A673 (cell line): ENCODE measurements at regions not wholly inside any gene's neighbourhood (a gene's known extent, or its start where the extent isn't known, plus 50 kb on each side); places are given as distances from the start of the nearest gene placed in this dataset.

Source experiments
- BruUV-seq: library from RNA; stranded (reverse); fragments of 400-500 nt; replicated peaks from 2 replicates; lab custom pipeline; 2021; lab: Mats Ljungman, UMichigan
- CTCF ChIA-PET: fragments of 300-600 bp; sonication (Branson Sonifier 250); formaldehyde crosslinking; loops from one replicate; lab custom pipeline; 2022; ENCODE audit warnings: antibody characterized with exemption; lab: Charles Lee
- POLR2A ChIA-PET: fragments of 300-600 bp; sonication (Branson Sonifier 250); formaldehyde crosslinking; loops from one replicate; lab custom pipeline; 2022; ENCODE audit warnings: antibody characterized with exemption; ENCODE audit not compliant: low non-redundant PET; lab: Charles Lee
- DNase-seq: peaks from one replicate; pipeline ENCODE4 v3.0.0-alpha.2; 2015; ENCODE audit warnings: low spot score
- H3K27ac ChIP-seq: fragments of 200-600 bp; sonication (generic); 2 replicates; pipeline ENCODE4 v1.5.1; 2016; ENCODE audit warnings: mixed run types, low read depth, mild to moderate bottlenecking, mixed read lengths, antibody characterized with exemption, low read length; ENCODE audit not compliant: poor library complexity, severe bottlenecking
- H3K27me3 ChIP-seq: fragments of 200-600 bp; sonication (generic); replicated peaks from 2 replicates; pipeline ENCODE4 v1.6.1; 2017; ENCODE audit warnings: mixed run types, low read depth, mild to moderate bottlenecking, mixed read lengths, antibody characterized with exemption, low read length; ENCODE audit not compliant: insufficient read depth, poor library complexity
- H3K36me3 ChIP-seq: fragments of 200-600 bp; sonication (generic); 2 replicates; pipeline ENCODE4 v1.6.1; 2016; ENCODE audit warnings: mixed run types, mild to moderate bottlenecking, mixed read lengths, antibody characterized with exemption, low read length; ENCODE audit not compliant: insufficient read depth, poor library complexity, severe bottlenecking
- H3K4me1 ChIP-seq: fragments of 200-600 bp; sonication (generic); 2 replicates; pipeline ENCODE4 v1.6.1; 2017; ENCODE audit warnings: mixed run types, mild to moderate bottlenecking, mixed read lengths, antibody characterized with exemption, low read length; ENCODE audit not compliant: insufficient read depth, poor library complexity, severe bottlenecking
- H3K4me3 ChIP-seq: fragments of 200-600 bp; sonication (generic); 2 replicates; pipeline ENCODE4 v1.5.1; 2016; ENCODE audit warnings: low read depth, mixed run types, mild to moderate bottlenecking, mixed read lengths, low read length; ENCODE audit not compliant: poor library complexity, severe bottlenecking
- H3K9me3 ChIP-seq: fragments of 200-600 bp; sonication (generic); 2 replicates; pipeline ENCODE4 v1.6.1; 2016; ENCODE audit warnings: mixed run types, low read depth, mild to moderate bottlenecking, mixed read lengths, antibody characterized with exemption, low read length; ENCODE audit not compliant: poor library complexity, severe bottlenecking
- CTCF ChIP-seq: fragments of 300-800, 200-600 bp; sonication (generic); conservative IDR thresholded peaks from 2 replicates; pipeline ENCODE4 v1.5.1; 2017; ENCODE audit warnings: low read depth, mild to moderate bottlenecking, antibody characterized with exemption, low read length, moderate library complexity, mixed read lengths
- EZH2 ChIP-seq: fragments of 200-600 bp; sonication (generic); IDR thresholded peaks from 2 replicates; pipeline ENCODE4 v1.6.1; 2017; ENCODE audit warnings: borderline replicate concordance, low read depth, mild to moderate bottlenecking, mixed read lengths, antibody characterized with exemption, low read length; ENCODE audit not compliant: poor library complexity, severe bottlenecking
- intact Hi-C: fragments of 100-400 bp; cut with micrococcal nuclease; formaldehyde crosslinking; loops from one replicate; pipeline ENCODE4 v1.10.0; 2022; ENCODE audit not compliant: unreplicated experiment

- H3K36me3 ChIP-seq = no peaks in the 10 kb centered on the region
- CTCF ChIA-PET = no interaction called here
- intact Hi-C loops = no loop called here
Measured at GRCh38 chr15:97691799-97692198, 268.7 kb upstream of the ARRDC4 start.

GRCh38 chr15:97692301-97693015 lies 268.0 kb upstream of the ARRDC4 start:
- intact Hi-C loops = no loop called here
- H3K36me3 ChIP-seq = no peaks in the 10 kb centered on the region
- no peak overlapping the region for H3K27ac ChIP-seq
- no peaks in the 10 kb centered on the region for H3K4me1 ChIP-seq
- peak; percentile 58 for DNase-seq
- H3K27me3 ChIP-seq = peaks cover 8% of the 10 kb centered on the region
- BruUV-seq = no TSS peak
- ChIA-PET POLR2A (no interaction called here), CTCF (no interaction called here)
- TF ChIP-seq CTCF (no peak), EZH2 (no peak)
- no peak overlapping the region for H3K4me3 ChIP-seq
- H3K9me3 ChIP-seq = no peaks in the 10 kb centered on the region

More at GRCh38 chr15:97691799-97692198, 268.7 kb upstream of the ARRDC4 start:
- H3K9me3 ChIP-seq = no peaks in the 10 kb centered on the region
- no peak for DNase-seq
- no TSS peak for BruUV-seq
- H3K27ac ChIP-seq = no peak overlapping the region
- TF ChIP-seq CTCF = no peak
- TF ChIP-seq EZH2 = no peak
- no peak overlapping the region for H3K4me3 ChIP-seq
- POLR2A ChIA-PET = no interaction called here
- H3K4me1 ChIP-seq = no peaks in the 10 kb centered on the region
- H3K27me3 ChIP-seq = peaks cover 11% of the 10 kb centered on the region

DNA sequence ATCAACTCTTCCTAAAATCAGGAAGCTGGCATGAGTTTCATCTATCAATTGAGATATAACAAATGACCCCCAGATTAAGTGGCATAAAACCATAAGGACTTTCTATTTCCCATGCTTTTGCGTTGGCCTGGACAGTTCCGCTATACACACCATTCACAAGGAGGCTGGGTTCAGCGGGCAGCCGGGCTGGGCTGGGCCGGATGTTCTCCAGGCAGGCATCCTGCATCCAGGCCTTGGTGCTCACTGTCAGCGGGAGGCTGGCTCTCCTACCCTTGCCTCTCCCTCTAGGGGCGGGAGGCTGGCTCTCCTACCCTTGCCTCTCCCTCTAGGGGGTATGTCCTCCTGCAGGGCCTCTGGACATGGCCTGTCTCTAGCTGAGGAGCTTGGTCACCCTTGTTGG lies 266.0 kb upstream of the ARRDC4 start:
- Histone ChIP-seq H3K36me3 (no peaks in the 10 kb centered on the region), H3K9me3 (no peaks in the 10 kb centered on the region), H3K27me3 (no peaks in the 10 kb centered on the region), H3K4me1 (no peaks in the 10 kb centered on the region), H3K4me3 (no peak overlapping the region), H3K27ac (no peak overlapping the region)
- POLR2A ChIA-PET = no interaction called here
- no TSS peak for BruUV-seq
- TF ChIP-seq CTCF = no peak
- TF ChIP-seq EZH2 = no peak
- DNase-seq = no peak
- intact Hi-C loops = no loop called here
- CTCF ChIA-PET = no interaction called here
